SU-DHL-6 (cell line): ENCODE measurements at regions not wholly inside any gene's neighbourhood (a gene's known extent, or its start where the extent isn't known, plus 50 kb on each side); places are given as distances from the start of the nearest gene placed in this dataset.
"Not testable (repeated sequence)": the region's sequence is repeated elsewhere in the genome, so short reads cannot be mapped to it uniquely, and the experiment has no call there.

Experiments
- H2AFZ ChIP-seq: fragments of 200-600 bp; sonication (generic); 2 replicates; pipeline ENCODE4 v1.6.1; 2014; ENCODE audit warnings: low read depth, mild to moderate bottlenecking, moderate library complexity, mixed read lengths, antibody characterized with exemption, low read length; ENCODE audit not compliant: severe bottlenecking
- H3F3A ChIP-seq: fragments of 200-600 bp; shearing (Covaris generic); 2 replicates; pipeline ENCODE4 v1.6.0; 2016; ENCODE audit warnings: antibody characterized with exemption, mild to moderate bottlenecking; ENCODE audit not compliant: insufficient read depth
- H3K27ac ChIP-seq: fragments of 200-600 bp; sonication (generic); 2 replicates; pipeline ENCODE4 v1.5.1; 2016; ENCODE audit warnings: low read depth, mild to moderate bottlenecking, low read length, moderate library complexity, mixed read lengths
- H3K27me3 ChIP-seq: fragments of 200-600 bp; sonication (generic), shearing (Covaris generic); 2 replicates; pipeline ENCODE4 v1.6.0; 2014; ENCODE audit warnings: mild to moderate bottlenecking, low read length
- H3K36me3 ChIP-seq: fragments of 200-600 bp; sonication (generic); 2 replicates; pipeline ENCODE4 v1.6.1; 2014; ENCODE audit warnings: mild to moderate bottlenecking, low read length, mixed read lengths
- H3K4me2 ChIP-seq: fragments of 300-600, 200-600 bp; shearing (Covaris generic), sonication (generic); 2 replicates; pipeline ENCODE4 v1.6.0; 2014; ENCODE audit warnings: low read length, low read depth, mild to moderate bottlenecking; ENCODE audit not compliant: poor library complexity, severe bottlenecking
- H3K4me3 ChIP-seq: fragments of 200-600 bp; sonication (generic); 2 replicates; pipeline ENCODE4 v1.5.1; 2014; ENCODE audit warnings: antibody characterized with exemption, low read length, mild to moderate bottlenecking, mixed read lengths; ENCODE audit not compliant: insufficient read depth, poor library complexity, severe bottlenecking
- H3K79me2 ChIP-seq: fragments of 200-600 bp; sonication (generic); 2 replicates; pipeline ENCODE4 v1.6.1; 2014; ENCODE audit warnings: mild to moderate bottlenecking, low read length, moderate library complexity; ENCODE audit not compliant: insufficient read depth
- H3K9ac ChIP-seq: fragments of 200-600 bp; sonication (generic); 2 replicates; pipeline ENCODE4 v1.7.0; 2014; ENCODE audit warnings: mild to moderate bottlenecking, low read length
- H3K9me2 ChIP-seq: fragments of 200-600 bp; sonication (generic); replicated peaks from 2 replicates; pipeline ENCODE4 v1.6.1; 2014; ENCODE audit warnings: low read length; ENCODE audit not compliant: insufficient read depth
- H3K9me3 ChIP-seq: fragments of 200-600 bp; sonication (generic); 2 replicates; pipeline ENCODE4 v1.6.1; 2014; ENCODE audit warnings: low read length, mixed read lengths; ENCODE audit not compliant: insufficient read depth
- H4K20me1 ChIP-seq: fragments of 200-600 bp; sonication (generic); 2 replicates; pipeline ENCODE4 v1.6.1; 2014; ENCODE audit warnings: low read depth, mild to moderate bottlenecking, antibody characterized with exemption, low read length, moderate library complexity, mixed read lengths
- EZH2phosphoT487 ChIP-seq: fragments of 200-600 bp; sonication (generic), shearing (Covaris generic); conservative IDR thresholded peaks from 2 replicates; pipeline ENCODE4 v1.6.1; 2018; ENCODE audit warnings: mild to moderate bottlenecking, antibody characterized with exemption, low read length, moderate library complexity, mixed read lengths
- TF ChIP-seq, protein P1 (sequence below): fragments of 200-600 bp; sonication (generic); IDR thresholded peaks from one replicate; pipeline ENCODE4 v1.5.1; 2017; ENCODE audit warnings: antibody characterized with exemption, mild to moderate bottlenecking, low read length, moderate library complexity; ENCODE audit not compliant: insufficient read depth, poor library complexity, severe bottlenecking

DNA sequence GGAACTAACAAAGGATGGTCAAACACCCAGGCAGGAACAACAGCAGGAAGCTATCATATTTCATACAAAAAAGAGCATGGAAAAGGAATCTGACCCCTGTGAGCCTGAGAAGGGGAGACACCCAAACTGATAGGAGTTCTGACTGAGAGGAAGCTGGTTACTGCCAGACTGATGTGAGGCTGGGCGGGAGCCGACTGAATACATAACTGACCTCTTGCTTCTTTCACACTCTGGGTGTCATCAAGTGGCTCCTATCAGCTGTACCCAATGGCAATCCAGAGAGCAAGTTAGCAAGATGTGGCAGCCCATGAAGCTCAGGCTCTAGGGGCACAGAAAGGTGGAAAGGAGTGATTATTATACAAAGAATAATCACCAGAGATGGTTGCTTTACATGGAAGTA is 795.1 kb upstream of the HS3ST5 start:
- Histone ChIP-seq H4K20me1 (no peaks in the 10 kb centered on the region), H3K4me3 (no peak overlapping the region), H3K9me2 (no peaks in the 10 kb centered on the region), H3K4me2 (no peak overlapping the region), H3K79me2 (no peaks in the 10 kb centered on the region), H3K27me3 (no peaks in the 10 kb centered on the region), H3K36me3 (no peaks in the 10 kb centered on the region), H3F3A (no peaks in the 10 kb centered on the region), H3K9me3 (no peaks in the 10 kb centered on the region), H2AFZ (no peak overlapping the region), H3K9ac (no peak overlapping the region), H3K27ac (no peak overlapping the region)
- TF ChIP-seq, protein P1, sequence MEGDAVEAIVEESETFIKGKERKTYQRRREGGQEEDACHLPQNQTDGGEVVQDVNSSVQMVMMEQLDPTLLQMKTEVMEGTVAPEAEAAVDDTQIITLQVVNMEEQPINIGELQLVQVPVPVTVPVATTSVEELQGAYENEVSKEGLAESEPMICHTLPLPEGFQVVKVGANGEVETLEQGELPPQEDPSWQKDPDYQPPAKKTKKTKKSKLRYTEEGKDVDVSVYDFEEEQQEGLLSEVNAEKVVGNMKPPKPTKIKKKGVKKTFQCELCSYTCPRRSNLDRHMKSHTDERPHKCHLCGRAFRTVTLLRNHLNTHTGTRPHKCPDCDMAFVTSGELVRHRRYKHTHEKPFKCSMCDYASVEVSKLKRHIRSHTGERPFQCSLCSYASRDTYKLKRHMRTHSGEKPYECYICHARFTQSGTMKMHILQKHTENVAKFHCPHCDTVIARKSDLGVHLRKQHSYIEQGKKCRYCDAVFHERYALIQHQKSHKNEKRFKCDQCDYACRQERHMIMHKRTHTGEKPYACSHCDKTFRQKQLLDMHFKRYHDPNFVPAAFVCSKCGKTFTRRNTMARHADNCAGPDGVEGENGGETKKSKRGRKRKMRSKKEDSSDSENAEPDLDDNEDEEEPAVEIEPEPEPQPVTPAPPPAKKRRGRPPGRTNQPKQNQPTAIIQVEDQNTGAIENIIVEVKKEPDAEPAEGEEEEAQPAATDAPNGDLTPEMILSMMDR = no peak
- TF ChIP-seq EZH2phosphoT487 = no peak

DNA sequence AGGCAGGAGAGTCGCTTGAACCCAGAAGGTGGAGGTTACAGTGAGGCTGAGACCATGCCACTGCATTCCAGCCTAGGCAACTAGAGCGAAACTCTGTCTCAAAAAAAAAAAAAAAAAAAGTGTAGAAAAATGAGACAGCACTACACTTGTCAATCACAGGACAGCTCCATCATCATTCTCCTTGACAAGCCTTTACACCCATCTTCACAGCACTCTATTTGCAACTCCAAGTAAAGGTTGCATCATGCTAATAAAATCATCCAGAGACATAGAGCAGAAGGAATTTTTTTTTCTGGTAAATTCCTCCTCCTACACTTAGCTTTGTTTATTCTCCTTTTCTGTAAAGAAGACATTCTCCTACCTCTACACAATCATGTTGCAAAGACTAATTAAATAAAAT is 791.0 kb upstream of the HS3ST5 start:
- H3K9ac ChIP-seq = no peak overlapping the region
- H3K27me3 ChIP-seq = no peaks in the 10 kb centered on the region
- peaks cover 8% of the 10 kb centered on the region; the same call in 1 of the 2 replicates for H3K9me3 ChIP-seq
- no peaks in the 10 kb centered on the region for H3K9me2 ChIP-seq
- no peak overlapping the region for H3K27ac ChIP-seq
- H4K20me1 ChIP-seq = no peaks in the 10 kb centered on the region
- H3K79me2 ChIP-seq = no peaks in the 10 kb centered on the region
- no peak for TF ChIP-seq EZH2phosphoT487
- TF ChIP-seq, protein P1 = no peak
- H3K4me3 ChIP-seq = no peak overlapping the region
- no peaks in the 10 kb centered on the region for H3K36me3 ChIP-seq
- no peak overlapping the region for H2AFZ ChIP-seq
- no peaks in the 10 kb centered on the region for H3F3A ChIP-seq
- no peak overlapping the region for H3K4me2 ChIP-seq

DNA sequence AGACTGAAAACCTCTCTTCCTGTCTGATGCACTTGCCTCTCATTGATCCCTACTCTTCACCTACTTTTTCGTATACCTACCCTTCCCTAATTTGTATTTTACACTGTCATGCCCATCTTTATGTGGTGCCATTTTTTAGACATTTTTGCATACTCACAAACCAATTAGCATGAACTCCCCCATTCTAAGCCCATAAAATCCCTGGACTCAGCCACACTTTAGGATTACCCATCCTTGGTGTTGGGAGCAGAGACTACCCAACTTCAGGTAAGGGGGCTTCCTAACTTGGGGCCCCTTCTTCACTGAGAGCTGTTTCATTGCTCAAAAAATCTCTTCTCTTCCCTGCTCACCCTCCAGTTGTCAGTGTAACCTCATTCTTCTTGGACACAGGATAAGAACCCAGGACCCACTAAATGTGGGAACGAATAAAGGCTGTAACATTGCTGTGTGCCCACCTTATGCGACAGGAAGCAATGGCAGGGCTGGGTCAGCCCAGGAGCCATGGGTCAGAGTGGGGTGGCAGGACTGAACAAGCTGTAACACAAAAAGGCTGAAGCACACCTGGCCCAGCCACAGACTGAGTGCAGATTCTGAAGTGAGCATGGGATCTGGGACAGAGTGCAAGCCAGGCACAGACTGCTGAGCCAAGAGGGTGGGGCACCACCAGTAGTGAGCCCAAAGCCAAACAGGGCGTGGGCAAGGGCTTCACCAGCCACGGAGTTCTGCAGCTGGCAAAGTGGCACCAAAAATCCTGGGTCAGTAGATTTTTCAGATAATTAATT is 789.1 kb upstream of the HS3ST5 start:
- Histone ChIP-seq H3K4me3 (no peak overlapping the region), H3K9ac (no peak overlapping the region), H2AFZ (no peak overlapping the region), H3K27ac (no peak overlapping the region), H3K9me2 (no peaks in the 10 kb centered on the region), H3K79me2 (no peaks in the 10 kb centered on the region), H3F3A (no peaks in the 10 kb centered on the region), H3K27me3 (no peaks in the 10 kb centered on the region), H3K9me3 (peaks cover 8% of the 10 kb centered on the region; the same call in 1 of the 2 replicates), H3K4me2 (no peak overlapping the region), H4K20me1 (no peaks in the 10 kb centered on the region), H3K36me3 (no peaks in the 10 kb centered on the region)
- TF ChIP-seq, protein P1 = no peak

DNA sequence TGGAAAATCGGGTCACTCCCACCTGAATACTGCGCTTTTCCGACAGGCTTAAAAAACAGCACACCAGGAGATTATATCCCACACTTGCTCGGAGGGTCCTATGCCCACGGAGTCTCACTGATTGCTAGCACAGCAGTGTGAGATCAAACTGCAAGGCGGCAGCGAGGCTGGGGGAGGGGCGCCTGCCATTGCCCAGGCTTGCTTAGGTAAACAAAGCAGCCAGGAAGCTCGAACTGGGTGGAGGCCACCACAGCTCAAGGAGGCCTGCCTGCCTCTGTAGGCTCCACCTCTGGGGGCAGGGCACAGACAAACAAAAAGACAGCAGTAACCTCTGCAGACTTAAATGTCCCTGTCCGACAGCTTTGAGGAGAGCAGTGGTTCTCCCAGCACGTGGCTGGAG is 778.7 kb upstream of the HS3ST5 start:
- not testable (repeated sequence) for H3K4me2 ChIP-seq, H3K79me2 ChIP-seq, H3F3A ChIP-seq, H3K9ac ChIP-seq, H3K9me2 ChIP-seq, H3K36me3 ChIP-seq, H4K20me1 ChIP-seq, H3K27me3 ChIP-seq, H3K9me3 ChIP-seq, H3K4me3 ChIP-seq, H3K27ac ChIP-seq, H2AFZ ChIP-seq
